ENCODE measurements at regions not wholly inside any gene's neighbourhood (a gene's known extent, or its start where the extent isn't known, plus 50 kb on each side); places are given as distances from the start of the nearest gene placed in this dataset.

DNA sequence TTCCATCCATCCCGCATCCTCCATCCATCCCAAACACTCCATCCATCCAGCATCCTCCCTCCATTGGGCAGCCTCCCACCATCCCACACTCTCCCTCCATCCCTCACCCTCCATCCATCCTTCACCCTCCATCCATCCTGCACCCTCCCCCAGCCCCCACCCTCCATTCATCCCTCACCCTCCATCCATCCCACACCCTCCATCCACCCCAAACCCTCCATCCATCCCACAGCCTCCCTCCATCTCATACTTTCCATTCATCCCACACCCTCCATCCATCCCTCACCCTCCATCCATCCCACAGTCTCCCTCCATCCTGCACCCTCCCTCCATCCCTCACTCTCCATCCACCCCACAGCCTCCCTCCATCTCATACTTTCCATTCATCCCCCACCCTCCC is 60.4 kb downstream of the FOXI2 start:
- DNase-seq, result no peak
- Mint-ChIP-seq H3K27ac (no peak overlapping the region), H3K4me3 (no peak overlapping the region), H3K9me3 (no peaks in the 10 kb centered on the region), H3K36me3 (ENCODE audit: low read depth) (no peaks in the 10 kb centered on the region), H3K27me3 (peaks cover 2% of the 10 kb centered on the region), H3K4me1 (no peaks in the 10 kb centered on the region)
- POLR2A ChIA-PET, result no interaction called here
- CTCF ChIA-PET, result no interaction called here

- Mint-ChIP-seq H3K4me3 (no peak overlapping the region), H3K4me1 (no peaks in the 10 kb centered on the region), H3K9me3 (no peaks in the 10 kb centered on the region), H3K27me3 (peaks cover 2% of the 10 kb centered on the region), H3K27ac (no peak overlapping the region), H3K36me3 (ENCODE audit: low read depth) (no peaks in the 10 kb centered on the region)
- POLR2A ChIA-PET, result no interaction called here
- DNase-seq, result no peak
- CTCF ChIA-PET, result no interaction called here
Measured at GRCh38 chr10:127798111-127798510, 61.1 kb downstream of the FOXI2 start.

GRCh38 chr10:127801302-127801701 is 64.3 kb downstream of the FOXI2 start:
- POLR2A ChIA-PET, result no interaction called here
- Mint-ChIP-seq H3K27ac (no peak overlapping the region), H3K4me1 (no peaks in the 10 kb centered on the region)

GRCh38 chr10:127802531-127803095 is 65.6 kb downstream of the FOXI2 start:
- Mint-ChIP-seq H3K36me3 (ENCODE audit: low read depth) (no peaks in the 10 kb centered on the region), H3K9me3 (no peaks in the 10 kb centered on the region), H3K27ac (no peak overlapping the region), H3K4me3 (no peak overlapping the region), H3K4me1 (no peaks in the 10 kb centered on the region), H3K27me3 (peaks cover 2% of the 10 kb centered on the region)
- POLR2A ChIA-PET, result no interaction called here
- DNase-seq, result no peak
- CTCF ChIA-PET, result no interaction called here

More at GRCh38 chr10:127801302-127801701, 64.3 kb downstream of the FOXI2 start:
- no peak overlapping the region for H3K4me3 Mint-ChIP-seq
- DNase-seq, result no peak
- no peaks in the 10 kb centered on the region for H3K36me3 Mint-ChIP-seq (ENCODE audit: low read depth)
- CTCF ChIA-PET, result no interaction called here
- H3K27me3 Mint-ChIP-seq, result peaks cover 2% of the 10 kb centered on the region
- H3K9me3 Mint-ChIP-seq, result no peaks in the 10 kb centered on the region

DNA sequence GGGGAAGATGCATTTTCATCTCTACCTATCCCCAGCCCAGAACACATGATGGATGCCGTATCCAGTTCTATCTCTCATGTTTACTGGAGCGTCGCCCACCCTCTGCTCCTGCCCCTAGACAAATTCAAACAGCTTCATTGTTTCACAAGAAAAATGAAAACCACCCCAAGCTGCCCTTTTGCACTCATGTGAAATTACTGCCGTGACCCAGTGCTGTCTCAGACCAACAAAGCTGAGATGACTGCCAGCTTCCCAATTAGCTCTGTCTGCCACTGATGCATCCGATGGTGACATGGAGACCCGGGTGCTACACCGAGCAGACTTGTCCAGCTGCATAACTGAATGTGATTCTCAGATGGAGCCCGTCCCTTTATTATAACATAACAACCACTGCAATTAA is 67.7 kb downstream of the FOXI2 start:
- peaks cover 5% of the 10 kb centered on the region for H3K27me3 Mint-ChIP-seq
- no peak for DNase-seq
- H3K9me3 Mint-ChIP-seq, result no peaks in the 10 kb centered on the region
- H3K4me3 Mint-ChIP-seq, result no peak overlapping the region
- POLR2A ChIA-PET, result no interaction called here
- H3K27ac Mint-ChIP-seq, result no peak overlapping the region
- no peaks in the 10 kb centered on the region for H3K36me3 Mint-ChIP-seq (ENCODE audit: low read depth)
- CTCF ChIA-PET, result no interaction called here
- no peaks in the 10 kb centered on the region for H3K4me1 Mint-ChIP-seq

DNA sequence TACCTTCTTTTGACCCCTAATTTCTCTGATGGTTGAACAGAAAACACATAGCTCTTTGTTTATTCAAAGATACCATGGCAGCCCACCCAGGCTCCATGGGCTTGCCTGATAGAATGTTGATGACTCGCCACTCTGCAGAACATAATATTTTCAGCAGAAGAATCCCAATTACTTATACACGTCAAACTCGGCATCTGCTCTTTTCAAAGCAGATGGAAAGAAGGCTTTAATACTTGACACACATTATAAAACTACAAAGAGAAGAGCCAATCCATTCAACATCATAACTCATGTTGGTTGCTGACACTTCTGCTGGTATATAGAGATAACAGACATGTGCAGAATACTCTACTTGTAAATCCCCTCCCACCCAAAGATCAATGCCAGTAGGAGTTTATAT is 69.0 kb downstream of the FOXI2 start:
- no peak for DNase-seq
- CTCF ChIA-PET, result no interaction called here
- POLR2A ChIA-PET, result no interaction called here
- H3K27me3 Mint-ChIP-seq, result peaks cover 5% of the 10 kb centered on the region
- H3K4me1 Mint-ChIP-seq, result no peaks in the 10 kb centered on the region
- no peaks in the 10 kb centered on the region for H3K36me3 Mint-ChIP-seq (ENCODE audit: low read depth)
- H3K9me3 Mint-ChIP-seq, result no peaks in the 10 kb centered on the region
- H3K4me3 Mint-ChIP-seq, result no peak overlapping the region
- H3K27ac Mint-ChIP-seq, result no peak overlapping the region

DNA sequence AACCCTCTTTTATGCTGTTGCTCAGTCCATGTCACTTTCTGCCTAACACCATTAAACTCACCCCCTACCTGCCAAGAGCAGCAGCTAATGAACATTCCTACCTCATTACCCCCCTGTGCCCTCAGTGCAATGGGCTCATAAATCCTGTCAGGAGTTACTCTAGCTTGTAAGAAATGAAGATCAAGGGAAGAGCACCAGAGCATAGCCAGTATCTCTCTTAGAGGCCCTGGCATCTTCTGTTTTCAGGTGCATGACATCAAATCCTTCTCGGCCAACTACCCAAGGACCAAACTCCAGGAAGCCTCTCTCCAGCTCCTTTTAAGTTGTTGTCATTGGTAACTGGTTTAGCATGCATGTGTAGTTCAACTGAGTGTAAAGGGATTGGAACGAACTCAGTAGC is 75.1 kb downstream of the FOXI2 start:
- ChIA-PET CTCF (interaction anchor here (0.5 kb wide), 1 partner anchor 30 kb away, joined by 3 read pairs; no protein-coding TSS in a partner anchor), POLR2A (no interaction called here)
- Mint-ChIP-seq H3K27me3 (peaks cover 5% of the 10 kb centered on the region), H3K27ac (no peak overlapping the region), H3K36me3 (ENCODE audit: low read depth) (no peaks in the 10 kb centered on the region), H3K4me1 (no peaks in the 10 kb centered on the region), H3K9me3 (no peaks in the 10 kb centered on the region), H3K4me3 (no peak overlapping the region)
- no peak for DNase-seq

DNA sequence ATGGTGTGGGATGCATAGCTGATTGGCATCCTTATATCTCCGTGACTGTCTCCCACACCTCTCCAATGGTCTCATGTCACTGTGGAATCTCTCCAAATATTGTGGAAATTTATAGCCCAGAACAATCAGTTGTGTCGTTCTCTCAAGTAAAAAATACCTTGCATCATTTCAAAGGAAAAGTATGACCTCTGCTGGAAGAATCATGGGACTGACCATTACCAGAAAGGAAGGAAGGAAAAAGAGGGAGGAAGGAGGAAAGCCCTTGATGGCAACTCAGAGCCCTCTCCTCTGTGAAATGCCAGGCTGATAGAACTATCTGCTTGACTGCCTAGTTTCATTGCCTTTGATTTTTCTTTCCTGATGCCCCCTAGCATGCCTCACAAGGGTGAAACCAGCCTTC is 76.3 kb downstream of the FOXI2 start:
- Mint-ChIP-seq H3K27me3 (peaks cover 5% of the 10 kb centered on the region), H3K27ac (no peak overlapping the region), H3K4me3 (no peak overlapping the region), H3K9me3 (no peaks in the 10 kb centered on the region), H3K4me1 (no peaks in the 10 kb centered on the region), H3K36me3 (ENCODE audit: low read depth) (no peaks in the 10 kb centered on the region)
- ChIA-PET CTCF (interaction anchor here (1.0 kb wide), 1 partner anchor 175 kb away, joined by 5 read pairs; no protein-coding TSS in a partner anchor), POLR2A (no interaction called here)
- DNase-seq, result no peak

GRCh38 chr10:127815147-127815546 is 77.6 kb downstream of the CLRN3 start:
- no peaks in the 10 kb centered on the region for H3K36me3 Mint-ChIP-seq (ENCODE audit: low read depth)
- H3K27ac Mint-ChIP-seq, result no peak overlapping the region
- H3K4me1 Mint-ChIP-seq, result no peaks in the 10 kb centered on the region
- H3K4me3 Mint-ChIP-seq, result no peak overlapping the region
- DNase-seq, result no peak
- H3K27me3 Mint-ChIP-seq, result no peaks in the 10 kb centered on the region
- POLR2A ChIA-PET, result no interaction called here
- no peaks in the 10 kb centered on the region for H3K9me3 Mint-ChIP-seq
- CTCF ChIA-PET, result no interaction called here

DNA sequence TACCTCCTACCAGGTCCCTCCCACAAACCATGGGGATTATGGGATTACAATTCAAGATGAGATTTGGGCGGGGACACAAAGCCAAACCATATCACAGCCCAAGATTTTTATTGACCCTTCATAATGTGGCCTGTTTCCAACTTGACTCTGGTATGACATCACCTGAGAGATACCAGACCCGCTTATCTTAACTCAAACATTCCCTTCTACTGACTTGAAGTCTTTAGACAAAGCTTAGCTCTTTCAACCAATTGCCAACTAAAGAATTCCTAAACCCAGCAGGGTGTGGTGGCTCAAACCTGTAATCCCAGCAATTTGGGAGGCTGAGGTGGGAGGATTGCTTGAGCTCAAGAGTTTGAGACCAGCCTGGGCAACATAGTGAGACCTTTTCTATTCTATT is 67.9 kb downstream of the CLRN3 start:
- ChIA-PET CTCF (no interaction called here), POLR2A (no interaction called here)
- H3K27ac Mint-ChIP-seq, result no peak overlapping the region
- no peak overlapping the region for H3K4me3 Mint-ChIP-seq
- peaks cover 3% of the 10 kb centered on the region for H3K27me3 Mint-ChIP-seq
- H3K9me3 Mint-ChIP-seq, result no peaks in the 10 kb centered on the region
- H3K4me1 Mint-ChIP-seq, result no peaks in the 10 kb centered on the region
- DNase-seq, result no peak
- no peaks in the 10 kb centered on the region for H3K36me3 Mint-ChIP-seq (ENCODE audit: low read depth)

- H3K4me3 Mint-ChIP-seq, result no peak overlapping the region
- H3K27ac Mint-ChIP-seq, result no peak overlapping the region
- no peaks in the 10 kb centered on the region for H3K4me1 Mint-ChIP-seq
- no peak for DNase-seq
- H3K36me3 Mint-ChIP-seq (ENCODE audit: low read depth), result no peaks in the 10 kb centered on the region
- POLR2A ChIA-PET, result no interaction called here
- no peaks in the 10 kb centered on the region for H3K9me3 Mint-ChIP-seq
- CTCF ChIA-PET, result no interaction called here
- H3K27me3 Mint-ChIP-seq, result peaks cover 3% of the 10 kb centered on the region
Measured at GRCh38 chr10:127826154-127826725, 66.5 kb downstream of the CLRN3 start.

DNA sequence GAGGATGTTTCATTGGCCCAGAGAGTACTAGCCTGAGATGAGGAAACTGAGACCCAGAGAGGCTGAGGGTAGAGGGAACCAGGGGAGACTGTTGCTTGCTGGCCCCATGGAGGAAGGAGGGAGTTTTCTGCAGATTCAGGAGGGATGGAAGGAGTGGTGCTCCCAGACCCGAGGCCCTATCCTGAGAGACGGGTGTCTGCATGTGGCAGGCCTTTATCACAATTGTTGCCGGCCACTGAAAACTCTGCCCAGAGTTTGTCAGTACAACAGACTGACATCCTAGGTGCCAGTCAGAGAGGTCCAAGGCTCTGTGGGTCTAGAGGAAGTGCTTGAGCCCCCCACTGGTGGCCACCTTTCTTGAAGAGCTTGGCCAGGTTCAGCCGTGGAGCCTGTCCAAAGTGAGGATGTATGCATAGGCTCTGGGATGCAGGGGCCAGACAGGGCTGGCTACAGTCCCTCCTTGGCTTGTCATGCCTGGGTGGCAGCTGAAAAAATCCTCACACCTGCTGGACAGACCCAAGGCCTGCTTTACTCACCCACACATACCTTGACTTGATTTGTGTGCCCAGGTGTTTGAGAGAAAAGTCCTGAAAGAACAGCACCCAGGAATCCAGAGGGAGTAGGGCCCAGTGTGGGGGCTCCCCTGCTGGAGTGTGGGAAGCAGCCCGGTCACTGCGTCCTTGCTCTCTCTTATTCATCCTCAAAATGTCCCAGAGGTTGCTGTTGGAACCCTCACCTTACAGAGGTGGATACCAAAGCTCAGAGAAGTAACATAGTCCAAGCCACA is 65.2 kb downstream of the CLRN3 start:
- Mint-ChIP-seq H3K4me1 (no peaks in the 10 kb centered on the region), H3K9me3 (no peaks in the 10 kb centered on the region), H3K27ac (no peak overlapping the region), H3K4me3 (no peak overlapping the region), H3K27me3 (no peaks in the 10 kb centered on the region), H3K36me3 (ENCODE audit: low read depth) (no peaks in the 10 kb centered on the region)
- ChIA-PET POLR2A (no interaction called here), CTCF (no interaction called here)
- no peak for DNase-seq

Measured in activated CD4-positive, alpha-beta T cell treated with anti-CD3 and anti-CD28 coated beads, Interleukin-2, amount 10 ng/mL, durations not matched to agents 7 days and 5 days (primary cell).